ENCODE measurements at regions not wholly inside any gene's neighbourhood (a gene's known extent, or its start where the extent isn't known, plus 50 kb on each side); places are given as distances from the start of the nearest gene placed in this dataset.
"Not testable (repeated sequence)": the region's sequence is repeated elsewhere in the genome, so short reads cannot be mapped to it uniquely, and the experiment has no call there.

- DNase-seq, result no peak
Measured at GRCh38 chr1:188958461-188959115, 1519.1 kb downstream of the BRINP3 start.

- DNase-seq, result no peak
Measured at GRCh38 chr1:188986745-188987417, 1490.8 kb downstream of the BRINP3 start.

DNA sequence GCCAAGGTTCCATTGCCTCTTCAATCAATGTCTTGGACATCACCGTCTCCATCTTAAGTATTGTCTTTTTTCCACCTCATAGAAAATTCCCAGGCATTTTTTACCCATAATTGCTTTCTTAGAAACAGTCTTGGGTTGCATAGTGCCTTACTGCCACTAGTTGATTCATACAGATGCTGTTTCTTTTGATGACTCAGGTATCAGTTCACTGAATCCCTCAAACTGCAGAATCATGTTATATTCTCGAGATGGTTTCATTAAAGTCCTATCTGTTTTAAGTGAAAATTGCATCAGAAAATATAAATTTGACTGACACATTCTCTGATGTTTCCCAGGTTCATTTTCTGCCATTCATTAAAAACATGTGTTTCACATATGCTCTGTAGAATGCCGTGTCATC, 1489.1 kb downstream of the BRINP3 start:
- DNase-seq, result no peak

GRCh38 chr1:188991221-188991930, 1486.3 kb downstream of the BRINP3 start:
- DNase-seq, result no peak

DNA sequence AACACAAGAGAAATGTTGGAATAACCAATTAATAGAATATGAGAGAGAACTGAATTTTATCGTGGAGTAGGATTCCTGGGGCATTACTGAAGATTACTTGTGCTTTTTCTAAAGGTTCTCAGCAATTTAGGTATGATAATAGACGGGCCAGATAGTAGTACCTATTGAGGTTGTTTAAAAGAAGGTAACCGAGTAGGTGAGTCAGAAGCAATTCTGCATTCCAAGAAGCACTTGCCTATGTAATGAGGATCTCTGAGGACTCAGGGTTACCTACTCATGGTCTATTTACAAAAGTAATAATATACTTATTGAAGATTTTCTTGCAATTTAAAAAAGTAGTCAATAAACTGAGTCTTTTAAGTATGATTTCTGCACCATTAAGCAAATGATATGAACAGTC, 1469.8 kb downstream of the BRINP3 start:
- no peak for DNase-seq

GRCh38 chr1:189021577-189021976, 1456.1 kb downstream of the BRINP3 start:
- DNase-seq, result no peak

DNA sequence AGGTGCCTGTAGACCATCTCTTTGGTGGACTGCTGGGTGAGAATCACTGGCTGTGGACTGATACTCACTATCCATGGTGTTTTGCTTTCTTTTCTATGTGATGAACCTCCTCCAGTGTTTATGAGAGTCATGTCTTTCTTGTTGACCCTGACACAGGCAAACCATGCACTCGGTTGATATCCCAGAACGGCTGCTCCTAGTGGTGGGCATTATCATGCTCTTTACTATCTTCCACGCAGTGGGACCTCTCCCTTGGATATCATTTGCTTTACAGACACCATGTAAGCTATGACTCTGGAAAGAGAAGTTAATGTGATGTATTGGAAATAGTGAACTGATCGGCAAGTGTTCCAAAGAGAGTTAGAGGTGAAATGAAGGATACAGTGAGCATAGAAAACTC, 1455.6 kb downstream of the BRINP3 start:
- DNase-seq, result no peak

DNA sequence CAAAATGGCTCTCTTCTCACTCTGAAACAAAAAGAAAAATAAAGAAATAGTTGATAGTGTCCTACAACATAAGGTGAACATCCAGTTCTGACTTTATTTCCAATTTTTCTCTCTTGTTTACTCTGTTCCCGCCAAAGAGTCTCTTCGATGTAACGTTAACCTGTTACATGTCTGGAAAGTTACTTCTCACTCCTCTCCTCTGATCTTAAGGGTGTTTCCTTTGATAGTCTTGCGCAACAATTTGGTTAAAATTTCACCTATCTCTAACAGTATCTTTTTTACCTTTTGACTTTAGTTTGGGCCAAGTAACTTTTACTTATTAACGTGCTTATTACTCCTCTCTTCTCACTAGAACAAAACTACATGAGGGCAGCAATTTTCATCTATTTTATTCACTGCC, 1450.2 kb downstream of the BRINP3 start:
- no peak for DNase-seq

DNA sequence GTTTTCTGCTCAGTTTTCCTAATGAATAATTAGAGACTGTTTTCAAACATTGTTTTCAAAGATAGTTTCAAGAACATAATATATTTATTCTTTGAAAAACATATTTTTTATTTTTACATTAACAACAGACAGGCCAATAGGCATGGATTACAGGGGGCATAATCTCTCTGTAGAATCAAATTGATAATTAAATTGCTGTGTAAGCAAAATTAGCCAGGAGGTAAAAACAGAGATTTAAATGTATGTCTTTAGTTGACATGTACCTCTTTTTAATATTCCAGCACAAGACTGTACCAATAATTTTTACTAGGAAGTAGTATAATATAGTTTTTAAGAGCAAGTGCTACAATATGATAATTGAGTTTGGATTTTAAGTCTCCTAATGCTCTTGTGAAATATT, 1444.5 kb downstream of the BRINP3 start:
- no peak for DNase-seq

- DNase-seq, result no peak
Measured at GRCh38 chr1:189036628-189037027, 1441.0 kb downstream of the BRINP3 start.

GRCh38 chr1:189046127-189046526, 1431.5 kb downstream of the BRINP3 start:
- no peak for DNase-seq

- no peak for DNase-seq
Measured at GRCh38 chr1:189084811-189085210, 1392.9 kb downstream of the BRINP3 start.

- no peak for DNase-seq
Measured at GRCh38 chr1:189103956-189104355, 1373.7 kb downstream of the BRINP3 start.

GRCh38 chr1:189117072-189117770, 1360.4 kb downstream of the BRINP3 start:
- no peak for DNase-seq

DNA sequence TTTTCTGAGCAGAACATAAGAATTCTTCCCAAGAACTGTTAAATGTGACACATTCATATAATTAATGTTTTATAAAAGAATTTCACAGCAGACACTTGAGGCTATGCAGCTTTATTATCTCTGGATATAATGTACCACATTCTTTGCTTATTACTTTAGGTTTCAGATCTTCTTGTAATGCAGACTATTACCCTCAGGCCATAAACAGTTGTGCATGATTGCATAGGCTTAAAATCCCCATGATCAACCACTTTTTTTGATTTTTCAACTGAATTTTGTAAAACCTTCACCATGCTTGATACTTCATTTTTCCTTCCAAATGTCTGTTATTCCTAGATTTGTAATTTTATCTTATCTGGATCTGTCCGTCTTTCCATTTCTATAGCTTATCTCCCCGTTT, 1355.7 kb downstream of the BRINP3 start:
- no peak for DNase-seq

GRCh38 chr1:189125694-189126093, 1352.0 kb downstream of the BRINP3 start:
- no peak for DNase-seq

- DNase-seq, result no peak
Measured at GRCh38 chr1:189131576-189131975, 1346.1 kb downstream of the BRINP3 start.

DNA sequence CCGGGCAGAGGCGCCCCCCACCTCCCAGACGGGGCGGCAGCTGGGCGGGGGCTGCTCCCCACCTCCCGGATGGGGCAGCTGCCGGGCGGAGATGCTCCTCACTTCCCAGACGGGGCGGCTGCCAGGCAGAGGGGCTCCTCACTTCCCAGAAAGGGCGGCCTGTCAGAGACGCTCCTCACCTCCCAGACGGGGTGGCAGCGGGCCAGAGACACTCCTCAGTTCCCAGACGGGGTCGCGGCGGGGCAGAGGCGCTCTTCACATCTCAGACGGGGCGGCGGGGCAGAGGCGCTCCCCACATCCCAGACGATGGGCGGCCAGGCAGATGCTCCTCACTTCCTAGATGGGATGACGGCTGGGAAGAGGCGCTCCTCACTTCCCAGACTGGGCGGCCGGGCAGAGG, 1337.9 kb downstream of the BRINP3 start:
- DNase-seq, result not testable (repeated sequence)

- DNase-seq, result no peak
Measured at GRCh38 chr1:189141056-189141455, 1336.6 kb downstream of the BRINP3 start.

GRCh38 chr1:189149547-189150375, 1327.9 kb downstream of the BRINP3 start:
- DNase-seq, result no peak

GRCh38 chr1:189150624-189151023, 1327.0 kb downstream of the BRINP3 start:
- DNase-seq, result no peak

GRCh38 chr1:189151361-189151760, 1326.3 kb downstream of the BRINP3 start:
- no peak for DNase-seq

GRCh38 chr1:189152685-189153084, 1325.0 kb downstream of the BRINP3 start:
- no peak for DNase-seq
